Brain microvascular endothelial cell (primary cell): ENCODE measurements at regions not wholly inside any gene's neighbourhood (a gene's known extent, or its start where the extent isn't known, plus 50 kb on each side); places are given as distances from the start of the nearest gene placed in this dataset.

Experiments
- DNase-seq: peaks from one replicate; pipeline ENCODE4 v3.0.0-alpha.2; 2020
- H3K27ac ChIP-seq: fragments of 250-450 bp; sonication (Bioruptor Pico); 2 replicates; pipeline ENCODE4 v1.5.1; 2020; ENCODE audit warnings: mild to moderate bottlenecking, moderate library complexity
- H3K27me3 ChIP-seq: fragments of 250-450 bp; sonication (Bioruptor Pico); replicated peaks from 2 replicates; pipeline ENCODE4 v1.5.1; 2020; ENCODE audit warnings: mild to moderate bottlenecking
- H3K36me3 ChIP-seq: fragments of 250-450 bp; sonication (Bioruptor Pico); replicated peaks from 2 replicates; pipeline ENCODE4 v1.5.1; 2020; ENCODE audit warnings: mild to moderate bottlenecking
- H3K4me3 ChIP-seq: 2 replicates; pipeline ENCODE4 v1.5.1; 2011; ENCODE audit warnings: low read depth, mild to moderate bottlenecking, control low read depth, low read length, moderate library complexity
- CTCF ChIP-seq: IDR thresholded peaks from 2 replicates; pipeline ENCODE4 v1.5.1; 2011; ENCODE audit warnings: low read depth, mild to moderate bottlenecking, moderate library complexity, low read length, control low read depth, inconsistent platforms; ENCODE audit errors: missing control alignments
- in situ Hi-C: cut with HindIII; loops from 2 replicates; pipeline ENCODE4 v1.10.0; 2017; ENCODE audit warnings: low sequenced_read_pairs, low pct_ligation_motif_present

- in situ Hi-C loops: no loop called here
- Histone ChIP-seq H3K27me3 (no peaks in the 10 kb centered on the region), H3K27ac (no peak overlapping the region), H3K36me3 (no peaks in the 10 kb centered on the region), H3K4me3 (no peak overlapping the region)
- no peak for TF ChIP-seq CTCF
- no peak for DNase-seq
Measured at GRCh38 chr20:58020656-58021454, 207.6 kb downstream of the ANKRD60 start.

DNA sequence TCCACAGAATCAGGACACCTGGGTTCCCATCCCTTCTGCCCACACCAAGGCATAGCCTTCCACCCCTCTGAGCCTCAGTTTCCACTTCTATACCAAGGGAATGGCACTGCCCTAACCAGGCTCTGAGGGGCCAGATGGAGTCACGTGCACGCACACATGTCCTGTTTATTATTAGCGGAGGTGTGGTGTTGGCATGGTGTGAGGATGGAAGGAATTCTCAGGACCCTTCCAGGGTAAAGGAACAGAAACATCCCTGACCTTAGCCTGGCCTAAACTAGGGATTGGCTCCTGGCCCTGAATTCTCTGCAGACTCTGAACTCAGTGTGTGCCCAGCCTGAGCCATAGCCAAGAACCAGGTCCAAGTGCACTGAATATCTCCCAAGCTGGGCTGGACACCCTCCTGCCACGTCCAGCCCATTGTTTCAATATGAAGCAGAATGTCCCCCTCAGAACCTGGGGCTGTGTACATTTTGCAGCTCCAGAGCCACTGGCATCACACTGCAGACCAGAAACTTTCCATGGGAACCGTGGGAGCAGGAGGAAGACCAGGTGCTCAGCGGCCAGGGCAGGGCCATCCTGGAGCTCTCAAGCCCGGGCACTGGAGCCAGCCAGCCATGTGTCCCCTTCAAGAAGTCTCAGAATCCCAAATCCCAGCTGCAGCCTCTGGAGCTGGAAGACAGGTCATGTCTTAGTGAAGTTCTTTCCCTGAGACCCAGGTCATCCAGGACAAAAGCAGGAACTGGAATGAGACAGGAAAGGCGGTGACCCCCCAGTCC, 208.4 kb downstream of the ANKRD60 start:
- no peak overlapping the region for H3K4me3 ChIP-seq
- no peak for TF ChIP-seq CTCF
- H3K27me3 ChIP-seq: no peaks in the 10 kb centered on the region
- H3K36me3 ChIP-seq: no peaks in the 10 kb centered on the region
- DNase-seq: no peak
- in situ Hi-C loops: no loop called here
- H3K27ac ChIP-seq: no peak overlapping the region

GRCh38 chr20:58019027-58019849, 209.2 kb downstream of the ANKRD60 start:
- in situ Hi-C loops: no loop called here
- H3K27me3 ChIP-seq: no peaks in the 10 kb centered on the region

GRCh38 chr20:58018590-58018989, 209.9 kb downstream of the ANKRD60 start:
- in situ Hi-C loops: no loop called here
- TF ChIP-seq CTCF: no peak
- no peaks in the 10 kb centered on the region for H3K36me3 ChIP-seq
- no peak overlapping the region for H3K4me3 ChIP-seq
- H3K27ac ChIP-seq: peak overlapping the region; percentile 1
- H3K27me3 ChIP-seq: no peaks in the 10 kb centered on the region
- no peak for DNase-seq

More at GRCh38 chr20:58019027-58019849, 209.2 kb downstream of the ANKRD60 start:
- no peak for TF ChIP-seq CTCF
- Histone ChIP-seq H3K27ac (peak overlapping the region; percentile 1), H3K36me3 (no peaks in the 10 kb centered on the region), H3K4me3 (no peak overlapping the region)
- DNase-seq: peak; percentile 84

DNA sequence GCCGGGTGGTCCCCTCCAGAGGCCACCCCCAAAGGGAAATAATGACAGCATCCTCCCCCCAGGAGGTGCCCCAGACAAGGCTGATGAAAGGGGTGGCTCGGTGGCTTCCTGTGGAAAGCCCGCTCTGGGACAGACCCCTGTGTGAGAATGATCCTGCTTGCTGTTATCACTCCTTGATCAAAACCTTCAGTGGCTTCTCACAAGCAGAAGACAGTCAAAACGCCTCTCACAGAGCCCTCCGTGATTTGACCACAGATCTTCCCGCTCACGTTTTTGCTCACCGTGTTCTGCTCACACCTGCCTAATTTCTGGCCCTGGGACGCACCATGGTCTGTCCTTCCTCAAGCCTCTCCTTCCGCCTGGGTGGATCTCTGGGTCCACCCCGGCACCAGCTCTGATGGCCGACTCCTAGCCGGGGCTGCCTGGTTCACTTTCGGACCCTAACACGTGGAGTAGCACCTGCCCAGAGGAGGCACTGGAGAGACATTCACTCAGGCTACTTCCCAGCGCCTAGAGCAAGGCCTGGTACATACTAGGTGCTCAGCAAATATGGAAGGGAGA, 210.4 kb downstream of the ANKRD60 start:
- no peaks in the 10 kb centered on the region for H3K27me3 ChIP-seq
- H3K4me3 ChIP-seq: no peak overlapping the region
- H3K36me3 ChIP-seq: no peaks in the 10 kb centered on the region
- peak overlapping the region; percentile 63 for H3K27ac ChIP-seq
- in situ Hi-C loops: no loop called here
- no peak for TF ChIP-seq CTCF
- DNase-seq: no peak
